Erythroblast (primary cell): ENCODE measurements at regions not wholly inside any gene's neighbourhood (a gene's known extent, or its start where the extent isn't known, plus 50 kb on each side); places are given as distances from the start of the nearest gene placed in this dataset.

ENCODE experiments used
- GATA1 ChIP-seq: IDR thresholded peaks from 2 replicates; pipeline ENCODE4 v1.6.1; 2011; ENCODE audit warnings: low read depth, mild to moderate bottlenecking, control low read depth, low read length, moderate library complexity
- POLR2A ChIP-seq: IDR thresholded peaks from 2 replicates; pipeline ENCODE4 v1.6.1; 2011; ENCODE audit warnings: mild to moderate bottlenecking, low read length

GRCh38 chr14:40760704-40761103 is 846.0 kb upstream of the LRFN5 start:
- no peak for TF ChIP-seq POLR2A
- no peak for TF ChIP-seq GATA1
